BE2C (cell line): ENCODE measurements at regions not wholly inside any gene's neighbourhood (a gene's known extent, or its start where the extent isn't known, plus 50 kb on each side); places are given as distances from the start of the nearest gene placed in this dataset.
"Not testable (repeated sequence)": the region's sequence is repeated elsewhere in the genome, so short reads cannot be mapped to it uniquely, and the experiment has no call there.

Source experiments
- DNase-seq: peaks from one replicate; pipeline ENCODE4 v3.0.0-alpha.2; 2020
- H3K27me3 ChIP-seq: fragments of 250-450 bp; sonication (Bioruptor Pico); 2 replicates; pipeline ENCODE4 v1.5.1; 2020; ENCODE audit warnings: mild to moderate bottlenecking
- H3K36me3 ChIP-seq: fragments of 250-450 bp; sonication (Bioruptor Pico); 2 replicates; pipeline ENCODE4 v1.5.1; 2020; ENCODE audit warnings: mild to moderate bottlenecking
- H3K4me1 ChIP-seq: fragments of 250-450 bp; sonication (Bioruptor Pico); 2 replicates; pipeline ENCODE4 v1.5.1; 2020
- H3K4me3 ChIP-seq: 2 replicates; pipeline ENCODE4 v1.5.1; 2011; ENCODE audit warnings: low read depth, low read length
- H3K9me3 ChIP-seq: fragments of 250-450 bp; sonication (Bioruptor Pico); 2 replicates; pipeline ENCODE4 v1.5.1; 2020
- TF ChIP-seq, protein P1 (sequence below): IDR thresholded peaks from 2 replicates; pipeline ENCODE4 v1.5.1; 2012; ENCODE audit warnings: mild to moderate bottlenecking, low read depth, low read length

DNA sequence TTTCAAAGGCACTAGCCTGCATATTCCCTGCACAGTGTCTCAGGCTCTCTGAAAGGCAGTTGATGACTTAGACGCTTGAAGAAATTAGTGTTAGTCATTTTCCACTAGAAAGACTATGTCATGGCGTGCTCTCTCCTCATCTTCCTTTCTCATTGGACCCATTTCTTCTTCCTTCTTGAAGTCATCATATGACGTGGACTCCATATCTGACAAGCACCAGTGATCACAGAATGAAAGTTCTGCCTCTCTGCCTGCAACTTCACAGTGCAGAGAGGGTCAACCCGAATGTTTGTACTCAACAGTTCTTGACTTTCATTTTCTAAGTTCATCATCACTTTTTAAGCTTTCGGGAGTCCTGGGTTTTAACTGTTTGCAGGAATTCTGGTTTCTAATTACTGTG is 63.7 kb upstream of the CYRIA start:
- DNase-seq = no peak
- H3K4me1 ChIP-seq = no peaks in the 10 kb centered on the region
- TF ChIP-seq, protein P1, sequence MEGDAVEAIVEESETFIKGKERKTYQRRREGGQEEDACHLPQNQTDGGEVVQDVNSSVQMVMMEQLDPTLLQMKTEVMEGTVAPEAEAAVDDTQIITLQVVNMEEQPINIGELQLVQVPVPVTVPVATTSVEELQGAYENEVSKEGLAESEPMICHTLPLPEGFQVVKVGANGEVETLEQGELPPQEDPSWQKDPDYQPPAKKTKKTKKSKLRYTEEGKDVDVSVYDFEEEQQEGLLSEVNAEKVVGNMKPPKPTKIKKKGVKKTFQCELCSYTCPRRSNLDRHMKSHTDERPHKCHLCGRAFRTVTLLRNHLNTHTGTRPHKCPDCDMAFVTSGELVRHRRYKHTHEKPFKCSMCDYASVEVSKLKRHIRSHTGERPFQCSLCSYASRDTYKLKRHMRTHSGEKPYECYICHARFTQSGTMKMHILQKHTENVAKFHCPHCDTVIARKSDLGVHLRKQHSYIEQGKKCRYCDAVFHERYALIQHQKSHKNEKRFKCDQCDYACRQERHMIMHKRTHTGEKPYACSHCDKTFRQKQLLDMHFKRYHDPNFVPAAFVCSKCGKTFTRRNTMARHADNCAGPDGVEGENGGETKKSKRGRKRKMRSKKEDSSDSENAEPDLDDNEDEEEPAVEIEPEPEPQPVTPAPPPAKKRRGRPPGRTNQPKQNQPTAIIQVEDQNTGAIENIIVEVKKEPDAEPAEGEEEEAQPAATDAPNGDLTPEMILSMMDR = no peak

GRCh38 chr2:16728351-16729136 is 62.9 kb upstream of the CYRIA start:
- no peaks in the 10 kb centered on the region for H3K4me1 ChIP-seq
- TF ChIP-seq, protein P1 = no peak
- no peak overlapping the region for H3K4me3 ChIP-seq

More for the DNA sequence above, 63.7 kb upstream of the CYRIA start:
- Histone ChIP-seq H3K9me3 (no peaks in the 10 kb centered on the region), H3K36me3 (no peaks in the 10 kb centered on the region), H3K27me3 (no peaks in the 10 kb centered on the region), H3K4me3 (no peak overlapping the region)

DNA sequence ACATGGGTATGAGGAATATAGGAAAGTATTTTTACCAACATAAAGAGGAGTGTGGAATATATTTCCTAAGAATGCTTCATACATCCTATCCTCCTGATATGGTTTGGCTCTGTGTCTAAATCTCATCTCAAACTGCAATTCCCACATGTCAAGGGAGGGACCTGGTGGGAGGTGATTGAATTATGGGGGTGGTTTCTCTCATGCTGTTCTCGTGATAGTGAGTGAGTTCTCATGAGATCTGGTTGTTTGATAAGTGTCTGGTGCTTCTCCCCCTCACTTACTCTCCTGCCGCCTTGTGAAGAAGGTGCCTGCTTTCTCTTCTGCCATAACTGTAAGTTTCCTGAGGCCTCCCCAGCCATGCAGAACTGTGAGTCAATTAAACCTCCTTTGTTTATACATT is 62.2 kb upstream of the CYRIA start:
- not testable (repeated sequence) for H3K9me3 ChIP-seq, DNase-seq

More at GRCh38 chr2:16728351-16729136, 62.9 kb upstream of the CYRIA start:
- Histone ChIP-seq H3K9me3 (no peaks in the 10 kb centered on the region), H3K27me3 (no peaks in the 10 kb centered on the region), H3K36me3 (no peaks in the 10 kb centered on the region)
- DNase-seq = no peak

GRCh38 chr2:16727256-16727655 is 61.6 kb upstream of the CYRIA start:
- no peak for DNase-seq
- Histone ChIP-seq H3K36me3 (no peaks in the 10 kb centered on the region), H3K27me3 (no peaks in the 10 kb centered on the region), H3K4me1 (no peaks in the 10 kb centered on the region), H3K9me3 (no peaks in the 10 kb centered on the region), H3K4me3 (no peak overlapping the region)
- TF ChIP-seq, protein P1 = no peak

More for the DNA sequence above, 62.2 kb upstream of the CYRIA start:
- not testable (repeated sequence) for H3K4me3 ChIP-seq, H3K4me1 ChIP-seq, H3K36me3 ChIP-seq, H3K27me3 ChIP-seq

DNA sequence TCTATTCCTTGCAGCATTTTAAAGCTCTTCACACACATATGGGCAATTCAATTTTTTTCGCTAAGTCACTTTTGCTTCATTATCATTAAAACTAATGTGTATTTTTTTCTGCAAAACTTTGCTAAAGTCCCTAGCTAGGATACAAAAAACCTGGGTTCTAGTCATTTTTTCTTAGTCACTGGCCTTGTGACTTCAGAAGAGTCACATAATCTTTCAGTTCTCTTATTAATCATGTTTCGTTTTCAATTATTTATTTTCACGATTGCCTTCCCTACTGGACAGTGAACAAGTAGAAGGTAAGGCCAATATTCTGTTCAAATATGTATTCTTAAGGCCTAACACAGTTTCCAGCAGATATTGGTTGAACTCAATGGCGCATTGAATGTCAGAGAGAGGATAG is 60.9 kb upstream of the CYRIA start:
- Histone ChIP-seq H3K4me3 (no peak overlapping the region), H3K4me1 (no peaks in the 10 kb centered on the region), H3K36me3 (no peaks in the 10 kb centered on the region), H3K27me3 (no peaks in the 10 kb centered on the region), H3K9me3 (no peaks in the 10 kb centered on the region)
- TF ChIP-seq, protein P1 = no peak
- no peak for DNase-seq

- Histone ChIP-seq H3K9me3 (no peaks in the 10 kb centered on the region), H3K36me3 (no peaks in the 10 kb centered on the region), H3K4me3 (no peak overlapping the region), H3K27me3 (no peaks in the 10 kb centered on the region), H3K4me1 (no peaks in the 10 kb centered on the region)
- TF ChIP-seq, protein P1 = no peak
- DNase-seq = no peak
Measured at GRCh38 chr2:16726147-16726546, 60.5 kb upstream of the CYRIA start.

- TF ChIP-seq, protein P1 = no peak
- no peaks in the 10 kb centered on the region for H3K36me3 ChIP-seq
- H3K9me3 ChIP-seq = no peaks in the 10 kb centered on the region
- H3K27me3 ChIP-seq = no peaks in the 10 kb centered on the region
- no peak overlapping the region for H3K4me3 ChIP-seq
- H3K4me1 ChIP-seq = no peaks in the 10 kb centered on the region
- no peak for DNase-seq
Measured at GRCh38 chr2:16725549-16725948, 59.9 kb upstream of the CYRIA start.
